ENCODE measurements at regions not wholly inside any gene's neighbourhood (a gene's known extent, or its start where the extent isn't known, plus 50 kb on each side); places are given as distances from the start of the nearest gene placed in this dataset.
A peak's percentile ranks its signal among the peaks of the same experiment; 100 is the strongest.

- no peak for DNase-seq
These were observed 168.8 kb upstream of the ST8SIA2 start for GRCh38 chr15:92224843-92225242.

DNA sequence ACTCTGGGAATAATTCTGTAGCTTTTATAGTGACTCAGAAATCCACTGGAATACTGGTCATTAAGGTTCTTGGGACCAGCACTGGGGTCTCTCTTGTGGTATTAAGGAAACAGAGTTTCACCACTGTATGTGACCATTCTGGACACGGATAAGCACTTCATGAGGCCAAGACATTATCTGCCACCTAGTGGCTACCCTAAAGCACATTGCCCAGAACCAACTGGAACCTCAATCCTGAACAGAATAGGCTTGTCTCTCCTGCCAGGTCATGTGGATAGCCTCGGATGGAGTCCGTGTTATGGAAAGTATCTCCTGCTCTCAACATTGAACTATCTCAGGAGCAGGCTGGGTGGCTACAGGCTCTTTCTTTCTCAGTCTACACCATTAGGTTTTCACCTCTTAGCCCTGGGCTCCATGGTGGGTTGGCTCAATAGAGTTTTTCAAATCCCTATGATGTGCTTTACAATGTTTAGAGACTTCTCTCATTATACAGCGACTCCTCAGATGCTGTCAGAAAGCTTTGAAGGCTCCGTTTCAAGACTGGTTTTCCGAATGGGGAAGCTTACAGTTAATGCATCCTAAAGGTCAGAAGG, 167.6 kb upstream of the ST8SIA2 start:
- DNase-seq: no peak

DNA sequence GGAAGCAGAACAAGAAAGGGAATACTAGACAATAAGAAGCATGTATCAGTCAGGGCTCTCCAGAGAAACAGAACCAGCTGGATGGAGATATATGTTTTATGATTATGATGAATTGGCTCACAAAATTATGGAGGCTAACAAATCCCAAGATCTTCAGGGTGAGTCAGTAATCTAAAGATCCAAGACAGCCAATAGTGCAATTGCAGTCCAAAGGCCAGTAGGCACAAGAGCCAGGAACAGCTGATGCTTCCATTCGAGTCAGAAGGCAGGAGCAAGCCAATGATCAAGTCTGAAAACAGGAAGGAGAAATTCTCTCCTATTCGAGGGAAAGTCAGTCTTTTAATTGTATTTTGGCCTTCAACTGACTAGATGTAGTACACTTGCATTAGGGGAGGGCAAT, 164.9 kb upstream of the ST8SIA2 start:
- no peak for DNase-seq

- no peak for DNase-seq
These were observed 162.2 kb upstream of the ST8SIA2 start for GRCh38 chr15:92231461-92231860.

- DNase-seq: no peak
These were observed 161.4 kb upstream of the ST8SIA2 start for GRCh38 chr15:92232317-92232716.

- DNase-seq: no peak
These were observed 160.8 kb upstream of the ST8SIA2 start for GRCh38 chr15:92232876-92233275.

DNA sequence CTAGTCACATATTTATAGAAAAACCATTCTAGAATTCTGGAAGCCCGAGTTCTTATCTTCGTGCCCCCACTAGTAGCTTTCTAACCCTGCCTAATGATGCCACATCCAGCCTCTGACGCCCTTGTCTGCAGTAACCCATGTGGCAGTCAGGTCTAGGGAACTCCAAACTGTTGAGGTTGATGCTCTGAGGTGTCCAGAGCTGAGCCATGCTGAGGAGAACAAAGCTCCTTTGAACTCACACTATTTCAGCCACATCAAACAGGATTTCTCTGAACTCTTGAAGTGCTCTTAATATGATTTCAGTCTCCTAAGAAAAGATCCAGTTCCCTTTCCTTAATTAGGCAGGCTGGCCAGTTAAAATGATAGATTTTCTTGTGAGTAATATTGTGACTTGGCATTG, 150.5 kb upstream of the ST8SIA2 start:
- no peak for DNase-seq

DNA sequence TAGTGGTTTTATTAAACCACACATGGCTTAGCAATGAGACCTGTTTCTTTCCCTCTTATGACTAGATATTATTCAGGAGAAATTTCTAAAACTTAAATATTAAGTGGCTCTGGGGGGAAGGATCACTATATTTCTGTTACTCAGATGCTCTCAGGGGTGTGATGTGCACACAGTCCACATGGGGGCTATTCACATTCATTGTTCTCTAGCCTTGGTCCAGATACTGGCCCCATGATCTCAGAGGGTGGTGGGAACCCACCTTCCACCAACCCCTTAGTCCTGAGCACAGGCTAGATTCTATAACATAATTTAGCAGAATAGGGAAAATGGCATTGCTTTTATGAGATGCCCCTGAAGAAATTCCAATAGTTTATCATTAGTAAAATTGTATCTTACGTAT, 149.0 kb upstream of the ST8SIA2 start:
- DNase-seq: no peak

GRCh38 chr15:92247649-92248242, 145.9 kb upstream of the ST8SIA2 start:
- DNase-seq: no peak

- no peak for DNase-seq
These were observed 126.6 kb upstream of the ST8SIA2 start for GRCh38 chr15:92266796-92267685.

DNA sequence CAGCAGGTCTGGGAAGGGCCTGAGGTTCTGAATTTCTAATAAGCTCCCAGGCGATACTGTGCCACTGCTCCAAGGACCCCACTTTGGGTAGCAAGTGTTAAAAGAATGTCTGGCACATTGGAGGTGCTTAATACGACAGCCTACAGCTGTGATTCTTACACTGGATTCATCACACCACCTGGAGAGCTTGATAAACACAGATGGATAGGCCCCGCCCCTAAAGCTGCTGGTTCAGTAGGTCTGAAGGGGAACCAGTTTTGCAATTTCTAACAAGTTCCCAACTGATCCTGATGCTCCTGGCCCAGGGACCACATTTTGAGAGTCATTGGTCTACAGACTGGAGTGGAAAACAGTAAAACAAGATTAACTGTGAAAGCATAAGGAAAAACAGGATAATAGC, 124.8 kb upstream of the ST8SIA2 start:
- peak; percentile 42 for DNase-seq

DNA sequence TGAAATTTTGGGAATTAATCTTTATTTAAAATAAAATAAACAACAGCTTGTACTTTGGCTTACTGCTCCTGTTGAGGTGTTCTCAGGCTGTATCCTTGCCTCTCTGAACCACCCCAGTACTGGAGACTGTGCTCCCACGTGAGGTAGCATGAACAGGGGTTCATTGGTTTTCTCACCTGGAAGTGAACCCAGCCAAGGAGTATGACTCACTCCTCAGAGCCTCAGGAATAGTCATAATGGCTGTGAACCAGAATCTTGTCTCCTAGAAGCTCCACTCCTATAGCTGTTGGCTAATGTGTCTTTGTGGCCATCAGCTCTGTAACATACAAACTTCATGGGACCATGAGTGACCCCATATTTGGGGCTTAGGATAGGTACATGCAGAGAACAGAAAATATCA, 122.5 kb upstream of the ST8SIA2 start:
- no peak for DNase-seq

DNA sequence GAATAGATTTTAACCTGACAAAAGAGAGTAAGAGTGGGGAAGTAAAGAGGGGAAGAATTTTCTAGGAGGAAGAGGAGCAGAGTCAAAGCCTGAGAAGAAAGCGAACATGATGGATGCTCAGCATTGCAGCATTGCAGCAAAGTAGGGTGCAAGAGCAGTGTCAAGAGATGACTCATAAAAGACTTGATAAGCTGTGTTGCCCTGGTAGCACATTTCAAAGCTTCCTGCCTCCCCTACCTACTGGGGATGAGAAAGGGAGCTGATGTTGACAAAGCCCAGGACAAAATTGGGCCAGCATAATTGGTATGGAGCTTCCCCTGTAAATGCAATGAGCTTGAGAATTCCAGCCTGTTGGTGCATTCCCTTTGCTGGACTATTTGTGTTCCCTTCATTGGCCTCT, 121.6 kb upstream of the ST8SIA2 start:
- no peak for DNase-seq

GRCh38 chr15:92273286-92273685, 120.4 kb upstream of the ST8SIA2 start:
- no peak for DNase-seq

DNA sequence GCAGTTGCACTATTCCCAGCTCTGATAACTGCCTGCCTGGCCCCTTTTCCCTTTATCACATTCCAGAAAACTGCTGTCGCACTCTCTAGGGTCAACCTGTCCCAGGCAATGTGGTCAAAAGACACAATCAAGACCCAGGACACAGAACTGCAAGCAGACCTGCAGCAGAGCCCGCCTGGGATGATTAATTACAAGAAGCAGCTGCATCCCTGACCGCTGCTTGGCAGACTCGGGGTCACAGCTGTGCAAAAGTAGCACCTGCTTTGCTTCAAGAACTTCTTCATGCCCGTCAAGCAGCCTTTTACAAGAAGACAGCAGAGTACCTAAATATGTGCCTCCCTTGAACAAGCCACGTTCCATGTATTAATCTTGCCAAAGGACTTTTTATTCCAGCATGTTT, 120.0 kb upstream of the ST8SIA2 start:
- DNase-seq: no peak

- DNase-seq: peak; percentile 52
These were observed 115.9 kb upstream of the ST8SIA2 start for GRCh38 chr15:92277776-92278175.

DNA sequence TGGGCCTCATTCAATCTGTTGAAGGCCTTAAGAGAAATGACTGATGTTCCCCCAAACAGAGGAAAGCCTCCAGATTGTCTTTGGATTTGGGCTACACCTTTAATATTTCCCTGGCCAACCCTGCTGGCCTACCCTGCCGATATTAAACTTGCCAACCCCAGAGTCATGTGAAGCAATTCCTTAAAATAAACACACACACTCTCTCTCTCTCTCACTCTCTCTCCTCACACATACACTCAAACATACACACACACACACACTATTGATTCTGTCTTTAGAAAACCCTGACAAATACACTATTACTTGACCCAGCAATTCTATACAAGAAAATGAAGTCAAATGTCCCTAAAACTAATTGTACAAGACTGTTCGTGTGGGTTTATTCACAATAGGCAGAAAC, 109.9 kb upstream of the ST8SIA2 start:
- DNase-seq: no peak

- DNase-seq: no peak
These were observed 104.9 kb upstream of the ST8SIA2 start for GRCh38 chr15:92288755-92289154.

DNA sequence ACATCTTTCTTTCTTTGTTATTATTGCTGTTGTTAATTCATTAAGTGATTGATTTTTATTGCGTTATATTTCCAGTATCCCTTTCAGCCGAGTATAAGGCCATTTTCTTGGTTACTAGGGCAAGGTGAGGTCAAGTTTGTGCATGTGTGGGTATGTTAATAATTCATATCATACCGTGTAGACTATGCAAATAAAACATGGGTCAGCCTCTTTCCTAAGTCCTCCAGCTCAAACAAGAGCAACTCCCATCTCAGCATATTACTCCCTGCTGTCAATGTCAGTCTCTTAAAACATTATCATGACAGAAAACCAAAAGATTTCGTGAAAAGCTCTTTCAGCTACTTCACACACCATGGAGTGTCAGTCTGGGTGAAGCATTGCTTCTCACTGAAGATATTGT, 103.9 kb upstream of the ST8SIA2 start:
- no peak for DNase-seq

DNA sequence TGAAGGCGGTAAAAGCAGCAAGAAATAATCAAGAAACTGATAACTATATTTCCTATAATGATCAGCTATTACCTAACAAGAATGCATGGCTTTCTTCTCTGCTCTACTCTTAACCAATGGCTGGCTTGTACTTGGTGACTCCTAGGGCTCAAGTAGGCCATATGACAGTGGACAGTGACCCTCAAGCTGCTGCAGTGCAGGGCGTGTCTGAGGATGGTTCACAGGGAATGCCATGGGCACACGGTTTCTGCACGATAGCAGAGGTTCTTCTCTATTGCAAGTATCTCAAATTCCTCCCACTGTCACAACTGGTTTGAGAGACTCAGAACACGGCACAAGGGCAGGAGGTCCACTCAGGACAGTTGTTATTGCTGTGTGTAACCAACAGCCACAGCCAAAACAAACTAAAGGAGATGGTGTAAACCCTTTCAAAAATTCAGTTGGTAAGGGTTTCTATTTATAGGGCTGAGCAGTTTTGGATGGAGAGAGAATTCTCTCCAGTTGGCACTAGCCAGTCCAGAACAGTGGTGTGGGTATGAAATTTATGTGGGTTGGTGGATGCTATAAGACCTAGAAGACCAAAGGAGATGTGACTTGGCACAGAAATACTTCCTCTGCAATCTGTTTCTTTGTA, 103.2 kb upstream of the ST8SIA2 start:
- DNase-seq: no peak

GRCh38 chr15:92291900-92292299, 101.8 kb upstream of the ST8SIA2 start:
- DNase-seq: no peak

DNA sequence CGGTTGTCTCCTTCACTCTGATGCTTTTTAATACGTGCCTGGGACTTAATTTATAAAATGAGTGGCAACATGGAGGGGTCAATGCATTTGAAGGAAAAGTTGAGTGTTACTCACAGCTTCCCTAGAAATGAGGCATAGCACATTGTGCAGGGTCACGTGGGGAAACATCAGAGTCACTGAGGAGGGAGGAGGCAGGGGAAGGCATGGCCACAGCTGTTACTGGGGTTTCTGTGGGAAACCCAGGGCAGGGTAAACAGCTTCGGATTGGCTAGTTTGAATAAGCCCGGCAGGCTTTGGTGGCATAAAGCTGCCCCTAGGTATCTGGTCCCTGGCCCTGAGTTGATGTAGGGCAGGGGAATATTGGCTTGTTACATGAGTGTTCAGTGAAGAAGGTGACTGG, 98.9 kb upstream of the ST8SIA2 start:
- no peak for DNase-seq

GRCh38 chr15:92304223-92304975, 89.3 kb upstream of the ST8SIA2 start:
- DNase-seq: no peak
